ENCODE measurements at regions not wholly inside any gene's neighbourhood (a gene's known extent, or its start where the extent isn't known, plus 50 kb on each side); places are given as distances from the start of the nearest gene placed in this dataset.

DNA sequence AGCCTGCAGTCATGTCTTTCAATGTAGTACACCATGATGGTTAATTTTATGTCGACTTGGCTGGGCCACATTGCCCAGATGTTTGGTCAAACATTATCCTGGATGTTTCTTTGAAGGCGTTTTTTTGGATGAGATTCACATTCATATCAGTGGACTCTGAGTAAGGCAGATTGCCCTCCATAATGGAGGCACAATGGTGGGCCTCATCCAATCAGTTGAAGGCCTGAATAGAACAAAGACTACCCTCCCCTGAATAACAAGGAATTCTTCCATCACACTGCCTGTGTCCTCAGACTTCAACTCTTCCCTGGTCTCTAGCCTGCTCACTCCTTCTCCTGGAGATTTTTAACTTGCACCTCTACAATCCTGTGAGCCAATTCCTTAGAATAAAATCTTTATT is 83.8 kb upstream of the CHL1 start:
- Histone ChIP-seq H4K20me1 (ENCODE audit: insufficient read depth) (no peaks in the 10 kb centered on the region), H3K4me1 (ENCODE audit: insufficient read depth) (no peaks in the 10 kb centered on the region), H3K9me2 (ENCODE audit: insufficient read depth) (no peaks in the 10 kb centered on the region), H3K27ac (no peak overlapping the region), H3K27me3 (replicated peaks; ENCODE audit: insufficient read depth) (no peaks in the 10 kb centered on the region), H3K9ac (no peak overlapping the region), H3K79me2 (ENCODE audit: insufficient read depth) (no peaks in the 10 kb centered on the region), H3K9me3 (ENCODE audit: low read depth) (no peaks in the 10 kb centered on the region), H3F3A (ENCODE audit: insufficient read depth) (no peaks in the 10 kb centered on the region), H2AFZ (no peak overlapping the region), H3K4me2 (ENCODE audit: unreplicated experiment) (no peak overlapping the region), H3K4me3 (no peak overlapping the region), H3K36me3 (ENCODE audit: low read depth) (no peaks in the 10 kb centered on the region)
- no peak for TF ChIP-seq EZH2 (IDR thresholded peaks at IDR 0.05; ENCODE audit: insufficient read depth, poor library complexity, severe bottlenecking)
- no peak for TF ChIP-seq EZH2phosphoT487 (IDR thresholded peaks at IDR 0.05; ENCODE audit: insufficient read depth, low read depth)
- DNase-seq = no peak
- 7 to 11% methylated on average over 2 of the region's 2 CpGs for WGBS, 2 experiments (ENCODE audit: low coverage in 1 of 2, low lambda C conversion rate in 2 of 2, missing lambda C conversion rate in 2 of 2)
- in situ Hi-C loops (cut with MboI) = no loop called here

DNA sequence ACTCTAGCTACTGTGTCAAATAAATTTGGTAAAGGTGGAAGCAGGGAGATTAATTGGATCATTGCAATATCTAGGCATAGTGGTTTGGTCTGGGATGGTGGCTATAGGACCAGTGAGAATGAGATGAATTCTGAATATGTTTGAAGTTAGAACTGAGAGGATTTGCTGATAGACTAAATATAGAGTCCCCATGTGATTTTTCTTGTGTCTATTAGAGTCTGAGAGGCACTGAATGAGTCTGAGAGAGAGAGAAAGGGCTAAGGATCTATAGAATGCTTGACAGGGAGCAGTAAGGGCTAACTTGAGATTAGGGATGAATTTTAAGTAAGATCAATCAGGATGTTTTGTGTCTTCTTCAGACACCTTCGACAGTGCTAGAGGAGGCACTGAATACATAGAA is 77.9 kb upstream of the CHL1 start:
- no peaks in the 10 kb centered on the region for H3K4me1 ChIP-seq (ENCODE audit: insufficient read depth)
- no peak overlapping the region for H3K4me3 ChIP-seq
- H3K36me3 ChIP-seq (ENCODE audit: low read depth) = no peaks in the 10 kb centered on the region
- no peak overlapping the region for H3K4me2 ChIP-seq (ENCODE audit: unreplicated experiment)
- in situ Hi-C loops (cut with MboI) = no loop called here
- H3K27me3 ChIP-seq (replicated peaks; ENCODE audit: insufficient read depth) = no peaks in the 10 kb centered on the region
- no peak overlapping the region for H3K9ac ChIP-seq
- no peaks in the 10 kb centered on the region for H3K79me2 ChIP-seq (ENCODE audit: insufficient read depth)
- no peaks in the 10 kb centered on the region for H4K20me1 ChIP-seq (ENCODE audit: insufficient read depth)
- no peaks in the 10 kb centered on the region for H3K9me2 ChIP-seq (ENCODE audit: insufficient read depth)
- no peaks in the 10 kb centered on the region for H3K9me3 ChIP-seq (ENCODE audit: low read depth)
- H2AFZ ChIP-seq = no peak overlapping the region
- no peaks in the 10 kb centered on the region for H3F3A ChIP-seq (ENCODE audit: insufficient read depth)
- H3K27ac ChIP-seq = no peak overlapping the region
- DNase-seq = no peak
- no peak for TF ChIP-seq EZH2phosphoT487 (IDR thresholded peaks at IDR 0.05; ENCODE audit: insufficient read depth, low read depth)
- no peak for TF ChIP-seq EZH2 (IDR thresholded peaks at IDR 0.05; ENCODE audit: insufficient read depth, poor library complexity, severe bottlenecking)
- WGBS, 2 experiments (ENCODE audit: low coverage in 1 of 2, low lambda C conversion rate in 2 of 2, missing lambda C conversion rate in 2 of 2) = 0% methylated on average over 1 of the region's 1 CpG

DNA sequence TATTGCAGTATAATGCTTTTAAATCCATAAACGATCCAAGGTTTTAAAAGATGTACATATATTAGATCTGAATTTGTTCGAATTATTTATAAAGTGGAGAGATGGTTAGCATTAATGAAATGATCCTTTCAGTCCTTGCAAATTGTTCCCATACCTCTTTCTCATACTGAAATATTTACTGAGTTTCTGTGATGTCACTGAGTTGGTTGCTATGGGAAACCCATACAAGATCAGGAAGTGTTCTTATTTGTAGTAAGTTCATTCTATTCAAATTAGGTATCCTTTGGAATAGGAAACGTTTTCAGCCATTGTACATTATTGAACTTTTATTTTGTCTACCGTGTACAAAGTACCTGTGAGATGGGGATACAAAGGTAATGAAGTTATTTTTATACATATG is 73.2 kb upstream of the CHL1 start:
- Histone ChIP-seq H3K36me3 (ENCODE audit: low read depth) (no peaks in the 10 kb centered on the region), H3K9me2 (ENCODE audit: insufficient read depth) (no peaks in the 10 kb centered on the region), H3K27ac (no peak overlapping the region), H3K9ac (no peak overlapping the region), H2AFZ (no peak overlapping the region), H3K4me1 (ENCODE audit: insufficient read depth) (no peaks in the 10 kb centered on the region), H3K9me3 (ENCODE audit: low read depth) (no peaks in the 10 kb centered on the region), H3K4me2 (ENCODE audit: unreplicated experiment) (no peak overlapping the region), H3F3A (ENCODE audit: insufficient read depth) (no peaks in the 10 kb centered on the region), H3K4me3 (no peak overlapping the region), H4K20me1 (ENCODE audit: insufficient read depth) (no peaks in the 10 kb centered on the region), H3K79me2 (ENCODE audit: insufficient read depth) (no peaks in the 10 kb centered on the region), H3K27me3 (replicated peaks; ENCODE audit: insufficient read depth) (no peaks in the 10 kb centered on the region)
- WGBS, 2 experiments (ENCODE audit: low coverage in 1 of 2, low lambda C conversion rate in 2 of 2, missing lambda C conversion rate in 2 of 2) = 9 to 11% methylated on average over 4 of the region's 4 CpGs
- in situ Hi-C loops (cut with MboI) = no loop called here
- DNase-seq = no peak
- TF ChIP-seq EZH2phosphoT487 (IDR thresholded peaks at IDR 0.05; ENCODE audit: insufficient read depth, low read depth) (no peak), EZH2 (IDR thresholded peaks at IDR 0.05; ENCODE audit: insufficient read depth, poor library complexity, severe bottlenecking) (no peak)

DNA sequence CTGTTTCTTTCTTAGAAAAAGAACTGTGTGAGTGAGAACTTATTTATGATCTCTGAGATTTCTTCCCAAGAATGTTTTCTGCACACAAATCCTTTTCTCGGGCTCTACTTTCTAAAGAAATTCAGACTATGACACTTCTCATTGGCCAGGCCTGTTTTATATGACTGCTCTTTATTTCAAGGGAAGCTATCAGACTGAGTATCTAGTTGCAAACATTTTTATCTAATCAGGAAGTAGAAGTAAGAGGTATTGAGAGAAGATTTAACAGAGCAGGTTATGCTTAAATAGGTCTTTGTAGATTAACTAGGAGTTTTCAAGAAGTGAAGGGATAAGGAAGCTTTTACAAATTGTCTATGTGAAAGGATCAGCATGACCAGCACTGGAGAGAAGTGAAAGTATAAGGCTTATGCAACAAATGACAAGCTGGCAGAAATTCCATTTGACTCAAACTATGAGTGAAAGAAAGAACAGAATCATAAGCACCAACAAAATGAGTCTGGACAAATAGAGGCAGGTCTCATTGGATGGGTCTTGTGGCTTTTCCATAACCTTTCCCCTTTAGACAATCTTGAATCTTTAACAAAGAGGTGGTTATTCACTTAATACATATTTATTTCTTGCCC is 71.9 kb upstream of the CHL1 start:
- no peak for DNase-seq
- Histone ChIP-seq H3F3A (ENCODE audit: insufficient read depth) (no peaks in the 10 kb centered on the region), H3K9me2 (ENCODE audit: insufficient read depth) (no peaks in the 10 kb centered on the region), H3K27ac (no peak overlapping the region), H3K9ac (no peak overlapping the region), H3K4me3 (no peak overlapping the region), H3K79me2 (ENCODE audit: insufficient read depth) (no peaks in the 10 kb centered on the region), H3K9me3 (ENCODE audit: low read depth) (no peaks in the 10 kb centered on the region), H3K36me3 (ENCODE audit: low read depth) (no peaks in the 10 kb centered on the region), H3K27me3 (replicated peaks; ENCODE audit: insufficient read depth) (no peaks in the 10 kb centered on the region), H3K4me1 (ENCODE audit: insufficient read depth) (no peaks in the 10 kb centered on the region), H4K20me1 (ENCODE audit: insufficient read depth) (no peaks in the 10 kb centered on the region), H2AFZ (no peak overlapping the region), H3K4me2 (ENCODE audit: unreplicated experiment) (no peak overlapping the region)
- in situ Hi-C loops (cut with MboI) = no loop called here
- 40 to 41% methylated on average over 1 of the region's 1 CpG for WGBS, 2 experiments (ENCODE audit: low coverage in 1 of 2, low lambda C conversion rate in 2 of 2, missing lambda C conversion rate in 2 of 2)
- TF ChIP-seq EZH2 (IDR thresholded peaks at IDR 0.05; ENCODE audit: insufficient read depth, poor library complexity, severe bottlenecking) (no peak), EZH2phosphoT487 (IDR thresholded peaks at IDR 0.05; ENCODE audit: insufficient read depth, low read depth) (no peak)
